ENCODE measurements at regions not wholly inside any gene's neighbourhood (a gene's known extent, or its start where the extent isn't known, plus 50 kb on each side); places are given as distances from the start of the nearest gene placed in this dataset.

DNA sequence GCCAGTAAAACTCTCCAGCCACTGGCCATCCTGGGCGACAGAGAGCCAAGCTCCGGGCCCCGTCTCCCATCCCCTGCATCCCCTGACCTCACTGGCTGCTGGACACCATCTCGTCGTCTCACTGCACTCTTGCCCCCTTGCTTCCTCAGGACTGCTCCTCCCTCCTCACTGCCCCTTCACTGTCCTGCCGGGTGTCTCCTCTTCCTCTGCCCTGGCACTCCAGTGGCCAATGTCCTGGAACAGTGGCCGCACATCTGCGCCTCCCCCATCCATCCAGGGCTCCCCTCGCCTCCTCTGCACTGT is 800.4 kb downstream of the BRD1 start:
- TF ChIP-seq, protein P1, sequence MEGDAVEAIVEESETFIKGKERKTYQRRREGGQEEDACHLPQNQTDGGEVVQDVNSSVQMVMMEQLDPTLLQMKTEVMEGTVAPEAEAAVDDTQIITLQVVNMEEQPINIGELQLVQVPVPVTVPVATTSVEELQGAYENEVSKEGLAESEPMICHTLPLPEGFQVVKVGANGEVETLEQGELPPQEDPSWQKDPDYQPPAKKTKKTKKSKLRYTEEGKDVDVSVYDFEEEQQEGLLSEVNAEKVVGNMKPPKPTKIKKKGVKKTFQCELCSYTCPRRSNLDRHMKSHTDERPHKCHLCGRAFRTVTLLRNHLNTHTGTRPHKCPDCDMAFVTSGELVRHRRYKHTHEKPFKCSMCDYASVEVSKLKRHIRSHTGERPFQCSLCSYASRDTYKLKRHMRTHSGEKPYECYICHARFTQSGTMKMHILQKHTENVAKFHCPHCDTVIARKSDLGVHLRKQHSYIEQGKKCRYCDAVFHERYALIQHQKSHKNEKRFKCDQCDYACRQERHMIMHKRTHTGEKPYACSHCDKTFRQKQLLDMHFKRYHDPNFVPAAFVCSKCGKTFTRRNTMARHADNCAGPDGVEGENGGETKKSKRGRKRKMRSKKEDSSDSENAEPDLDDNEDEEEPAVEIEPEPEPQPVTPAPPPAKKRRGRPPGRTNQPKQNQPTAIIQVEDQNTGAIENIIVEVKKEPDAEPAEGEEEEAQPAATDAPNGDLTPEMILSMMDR (IDR thresholded peaks at IDR 0.05; ENCODE audit: low read length): no peak
- no peak for TF ChIP-seq EZH2 (optimal IDR thresholded peaks at IDR 0.05; ENCODE audit: low read depth, low read length)

Measured in MM.1S (cell line).